IMR-90 (cell line): ENCODE measurements at regions not wholly inside any gene's neighbourhood (a gene's known extent, or its start where the extent isn't known, plus 50 kb on each side); places are given as distances from the start of the nearest gene placed in this dataset.

Experiments used
- ATAC-seq: fragments of 200-7000 bp; cut with Tn5 transposase; 2 replicates; pipeline ENCODE4 v1.9.1; 2020; ENCODE audit warnings: low read depth, mild to moderate bottlenecking, moderate library complexity
- BruUV-seq: library from RNA; stranded (reverse); fragments of 400-500 nt; replicated peaks from 2 replicates; lab custom pipeline; 2021; lab: Mats Ljungman, UMichigan
- CTCF ChIA-PET: fragments of 300-600 bp; formaldehyde crosslinking; extraction: SDS; loops from one replicate; lab custom pipeline; 2021; ENCODE audit warnings: antibody characterized with exemption; lab: Yijun Ruan, JAX
- POLR2A ChIA-PET: fragments of 300-600 bp; sonication (Branson Sonifier 250); formaldehyde crosslinking; loops from one replicate; lab custom pipeline; 2022; ENCODE audit warnings: antibody characterized with exemption; ENCODE audit not compliant: unreplicated experiment; lab: Charles Lee
- DNase-seq: peaks from one replicate; pipeline ENCODE4 v3.0.0; 2013
- H2AFZ ChIP-seq: replicated peaks from 2 replicates; pipeline ENCODE3; 2013; ENCODE audit warnings: low read length, mild to moderate bottlenecking; ENCODE audit not compliant: poor library complexity
- H2AK5ac ChIP-seq: 2 replicates; pipeline ENCODE4 v1.6.1; 2013; ENCODE audit warnings: low read depth, low read length, inconsistent platforms
- H2AK9ac ChIP-seq: replicated peaks from 2 replicates; pipeline ENCODE3; 2013; ENCODE audit warnings: mild to moderate bottlenecking, low read depth, low read length, moderate library complexity; ENCODE audit not compliant: poor library complexity
- H2BK120ac ChIP-seq: 2 replicates; pipeline ENCODE4 v1.6.1; 2013; ENCODE audit warnings: low read depth, low read length, inconsistent platforms
- H2BK15ac ChIP-seq: 3 replicates; pipeline ENCODE4 v1.6.1; 2013; ENCODE audit warnings: low read depth, low read length, inconsistent platforms
- H2BK20ac ChIP-seq: 2 replicates; pipeline ENCODE4 v1.6.1; 2013; ENCODE audit warnings: low read depth, mild to moderate bottlenecking, inconsistent platforms, low read length, moderate library complexity
- H2BK5ac ChIP-seq: 2 replicates; pipeline ENCODE4 v1.6.1; 2013; ENCODE audit warnings: mild to moderate bottlenecking, low read depth, low read length, inconsistent platforms; ENCODE audit not compliant: poor library complexity, severe bottlenecking
- H3K14ac ChIP-seq: replicated peaks from 2 replicates; pipeline ENCODE4 v1.6.1; 2013; ENCODE audit warnings: low read depth, low read length, inconsistent platforms
- H3K18ac ChIP-seq: 2 replicates; pipeline ENCODE4 v1.6.1; 2013; ENCODE audit warnings: low read depth, low read length, control low read depth
- H3K23ac ChIP-seq: 2 replicates; pipeline ENCODE4 v1.6.1; 2013; ENCODE audit warnings: low read depth, low read length, inconsistent platforms
- H3K27ac ChIP-seq: 2 replicates; pipeline ENCODE4 v1.5.1; 2013; ENCODE audit warnings: mild to moderate bottlenecking, control low read depth, low read length; ENCODE audit not compliant: insufficient read depth
- H3K27me3 ChIP-seq: 2 replicates; pipeline ENCODE4 v1.6.1; 2013; ENCODE audit warnings: low read length; ENCODE audit not compliant: control insufficient read depth, insufficient read depth
- H3K36me3 ChIP-seq: 2 replicates; pipeline ENCODE4 v1.6.1; 2013; ENCODE audit warnings: low read length, mixed read lengths; ENCODE audit not compliant: control insufficient read depth, insufficient read depth
- H3K4ac ChIP-seq: 2 replicates; pipeline ENCODE4 v1.6.1; 2013; ENCODE audit warnings: low read depth, low read length, inconsistent platforms
- H3K4me1 ChIP-seq: 2 replicates; pipeline ENCODE4 v1.6.1; 2013; ENCODE audit warnings: low read length, mixed read lengths; ENCODE audit not compliant: control insufficient read depth, insufficient read depth
- H3K4me2 ChIP-seq: 2 replicates; pipeline ENCODE4 v1.6.1; 2013; ENCODE audit warnings: low read depth, mild to moderate bottlenecking, control low read depth, low read length, moderate library complexity
- H3K4me3 ChIP-seq: 2 replicates; pipeline ENCODE4 v1.5.1; 2013; ENCODE audit warnings: low read depth, mild to moderate bottlenecking, control low read depth, low read length, moderate library complexity; ENCODE audit not compliant: insufficient read depth
- H3K56ac ChIP-seq: 2 replicates; pipeline ENCODE4 v1.6.1; 2013; ENCODE audit warnings: low read length, inconsistent platforms; ENCODE audit not compliant: insufficient read depth; ENCODE audit errors: extremely low read depth
- H3K79me1 ChIP-seq, 2 experiments: 2 replicates each; pipeline ENCODE4 v1.6.1; 2013; ENCODE audit warnings: low read length in 2 of 2, inconsistent platforms in 1 of 2, low read depth in 1 of 2
- H3K9ac ChIP-seq: 2 replicates; pipeline ENCODE4 v1.6.1; 2013; ENCODE audit warnings: low read depth, low read length, control low read depth
- H3K9me1 ChIP-seq: 2 replicates; pipeline ENCODE4 v1.6.1; 2013; ENCODE audit warnings: low read length, inconsistent platforms; ENCODE audit not compliant: insufficient read depth
- H3K9me3 ChIP-seq: 2 replicates; pipeline ENCODE4 v1.6.1; 2013; ENCODE audit warnings: low read length; ENCODE audit not compliant: control insufficient read depth, insufficient read depth
- H4K20me1 ChIP-seq: 2 replicates; pipeline ENCODE4 v1.6.1; 2013; ENCODE audit warnings: low read length, inconsistent platforms; ENCODE audit not compliant: insufficient read depth
- H4K5ac ChIP-seq: 2 replicates; pipeline ENCODE4 v1.6.1; 2013; ENCODE audit warnings: mild to moderate bottlenecking, low read depth, low read length, control low read depth
- H4K8ac ChIP-seq, 2 experiments: 2 replicates each; pipeline ENCODE4 v1.6.1; 2013; ENCODE audit warnings: low read depth in 2 of 2, low read length in 2 of 2, control low read depth in 1 of 2, inconsistent platforms in 1 of 2
- H4K91ac ChIP-seq: 2 replicates; pipeline ENCODE4 v1.6.1; 2013; ENCODE audit warnings: low read depth, low read length, inconsistent platforms; ENCODE audit not compliant: insufficient read depth
- ELK1 ChIP-seq: fragments of 150-350 bp; IDR thresholded peaks from 2 replicates; pipeline ENCODE4 v1.6.1; 2016; ENCODE audit warnings: low read depth, mild to moderate bottlenecking, low read length, moderate library complexity, borderline replicate concordance
- WGBS, 2 experiments: methylation state at CpG; one replicate each; pipeline versions ENCODE4 v1.1.5 to v1.1.7; 2013; ENCODE audit warnings: missing lambda C conversion rate in 2 of 2; ENCODE audit not compliant: insufficient read length in 1 of 2; ENCODE audit errors: extremely low coverage in 2 of 2; 5-methylcytosine and 5-hydroxymethylcytosine counted together
- dilution Hi-C: fragments of 300-500 bp; cut with HindIII; formaldehyde crosslinking; loops from one replicate; pipeline ENCODE4 v1.14.3; 2018; ENCODE audit warnings: low sequenced_read_pairs; ENCODE audit not compliant: unreplicated experiment
- in situ Hi-C: fragments of 300-500 bp; cut with MboI; formaldehyde crosslinking; loops from 3 replicates; pipeline ENCODE4 v1.14.3; 2019; ENCODE audit warnings: low sequenced_read_pairs, inconsistent platforms, mixed read lengths
- intact Hi-C: fragments of 100-400 bp; cut with micrococcal nuclease; formaldehyde crosslinking; loops from 2 replicates; pipeline ENCODE4 v1.10.0; 2022

- Histone ChIP-seq H3K4ac (peak overlapping the region; percentile 23), H3K14ac (peak overlapping the region; percentile 24), H3K23ac (0 out of 2 replicates have a peak overlapping the region, but pooled peaks have one; percentile 63), H4K91ac (peak overlapping the region; percentile 46), H2BK20ac (peak overlapping the region; percentile 81), H3K79me1 (no peaks in the 10 kb centered on the region), H3K27ac (peak overlapping the region; percentile 34; the same call in 1 of the 2 replicates), H3K9me3 (no peaks in the 10 kb centered on the region), H4K5ac (peak overlapping the region; percentile 66), H2AFZ (no peak overlapping the region), H3K36me3 (no peaks in the 10 kb centered on the region), H4K20me1 (no peaks in the 10 kb centered on the region), H3K18ac (peak overlapping the region; percentile 86), H2BK15ac (peak overlapping the region; percentile 91), H3K56ac (no peak overlapping the region), H3K4me2 (peak overlapping the region; percentile 55; the same call in 1 of the 2 replicates), H3K4me1 (peaks cover 5% of the 10 kb centered on the region), H4K8ac (peak overlapping the region; percentile 4 to 29; a peak in 2 of 4 replicates), H3K27me3 (no peaks in the 10 kb centered on the region), H3K4me3 (no peak overlapping the region), H2BK120ac (peak overlapping the region; percentile 71), H3K9me1 (peaks cover 12% of the 10 kb centered on the region), H2AK9ac (no peak overlapping the region), H2AK5ac (peak overlapping the region; percentile 65), H3K9ac (no peak overlapping the region), H2BK5ac (peak overlapping the region; percentile 75)
- DNase-seq (peak; percentile 19), ATAC-seq (no peak)
- BruUV-seq, result no TSS peak
- in situ Hi-C loops (no loop called here), dilution Hi-C loops (no loop called here), intact Hi-C loops (no loop called here)
- ChIA-PET CTCF (no interaction called here), POLR2A (no interaction called here)
- TF ChIP-seq ELK1, result no peak
- 100% methylated on average over 1 of the region's 2 CpGs; no CpG with 5 or more reads in 1 of the 2 experiments for WGBS, 2 experiments
These were observed 217.9 kb upstream of the SGK1 start for GRCh38 chr6:134535831-134536230.
